ENCODE measurements at regions not wholly inside any gene's neighbourhood (a gene's known extent, or its start where the extent isn't known, plus 50 kb on each side); places are given as distances from the start of the nearest gene placed in this dataset.

DNA sequence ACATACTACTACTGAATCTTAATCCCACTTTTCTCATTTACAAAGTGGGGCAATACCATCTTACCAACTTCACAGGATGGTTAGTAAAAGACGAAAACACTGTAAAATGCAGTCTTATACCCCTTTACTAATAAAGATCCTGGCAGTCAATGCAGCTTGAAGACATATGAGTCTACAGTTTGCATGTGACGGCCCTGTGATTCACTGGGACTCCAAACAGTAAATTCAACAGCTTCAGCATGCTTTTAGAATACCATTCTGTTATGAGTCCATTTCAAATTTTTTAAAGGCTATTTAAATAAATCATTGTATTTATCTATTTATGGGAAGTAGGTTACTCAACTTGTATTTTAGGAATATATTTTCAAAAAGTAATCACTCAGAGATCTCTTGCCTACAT, 629.1 kb downstream of the LIG4 start:
- H3K27ac ChIP-seq (replicated peaks) = no peak overlapping the region
- H3K4me1 ChIP-seq = no peaks in the 10 kb centered on the region
- no peaks in the 10 kb centered on the region for H3K27me3 ChIP-seq (ENCODE audit: low read depth)
- no peak overlapping the region for H3K4me3 ChIP-seq
- intact Hi-C loops (cut with micrococcal nuclease) = no loop called here
- peaks cover 2% of the 10 kb centered on the region for H3K9me3 ChIP-seq (replicated peaks)
- TF ChIP-seq, protein P1, sequence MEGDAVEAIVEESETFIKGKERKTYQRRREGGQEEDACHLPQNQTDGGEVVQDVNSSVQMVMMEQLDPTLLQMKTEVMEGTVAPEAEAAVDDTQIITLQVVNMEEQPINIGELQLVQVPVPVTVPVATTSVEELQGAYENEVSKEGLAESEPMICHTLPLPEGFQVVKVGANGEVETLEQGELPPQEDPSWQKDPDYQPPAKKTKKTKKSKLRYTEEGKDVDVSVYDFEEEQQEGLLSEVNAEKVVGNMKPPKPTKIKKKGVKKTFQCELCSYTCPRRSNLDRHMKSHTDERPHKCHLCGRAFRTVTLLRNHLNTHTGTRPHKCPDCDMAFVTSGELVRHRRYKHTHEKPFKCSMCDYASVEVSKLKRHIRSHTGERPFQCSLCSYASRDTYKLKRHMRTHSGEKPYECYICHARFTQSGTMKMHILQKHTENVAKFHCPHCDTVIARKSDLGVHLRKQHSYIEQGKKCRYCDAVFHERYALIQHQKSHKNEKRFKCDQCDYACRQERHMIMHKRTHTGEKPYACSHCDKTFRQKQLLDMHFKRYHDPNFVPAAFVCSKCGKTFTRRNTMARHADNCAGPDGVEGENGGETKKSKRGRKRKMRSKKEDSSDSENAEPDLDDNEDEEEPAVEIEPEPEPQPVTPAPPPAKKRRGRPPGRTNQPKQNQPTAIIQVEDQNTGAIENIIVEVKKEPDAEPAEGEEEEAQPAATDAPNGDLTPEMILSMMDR (IDR thresholded peaks at IDR 0.05; ENCODE audit: borderline replicate concordance) = no peak
- DNase-seq = no peak
- H3K36me3 ChIP-seq = no peaks in the 10 kb centered on the region

DNA sequence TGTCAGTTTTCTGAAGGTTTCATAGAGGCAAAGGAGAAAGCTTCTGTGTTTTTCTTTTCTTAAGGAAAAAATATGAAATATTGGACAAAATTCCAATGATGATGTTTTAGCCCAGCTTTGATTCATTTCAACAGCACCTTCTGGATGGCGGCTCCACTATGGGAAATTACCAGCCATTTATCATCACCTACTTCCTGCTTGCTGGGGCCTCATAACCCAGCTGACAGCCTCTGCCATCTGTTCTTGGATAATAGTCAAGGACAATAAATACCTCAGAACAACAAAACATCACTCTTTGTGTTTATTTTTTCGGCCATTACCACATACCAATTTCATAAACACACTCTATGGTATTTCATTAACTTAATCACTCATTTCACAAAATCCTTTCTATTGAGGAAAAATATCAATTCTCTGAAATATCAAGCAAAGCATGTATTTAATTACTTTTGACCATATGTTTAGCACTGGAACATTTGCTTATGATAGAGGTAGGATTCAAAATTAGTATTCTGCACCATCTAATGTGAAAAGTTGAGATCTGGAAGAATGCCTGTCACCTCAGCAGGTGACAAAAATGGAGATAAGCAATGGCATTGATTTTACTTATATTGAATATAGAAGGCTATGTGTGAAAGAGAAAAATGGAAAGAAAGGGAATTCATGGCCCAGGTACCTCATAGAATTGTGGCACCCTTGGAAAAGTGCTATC, 629.7 kb downstream of the LIG4 start:
- H3K9me3 ChIP-seq (replicated peaks) = peaks cover 2% of the 10 kb centered on the region
- TF ChIP-seq, protein P1 (IDR thresholded peaks at IDR 0.05; ENCODE audit: borderline replicate concordance) = no peak
- no peaks in the 10 kb centered on the region for H3K27me3 ChIP-seq (ENCODE audit: low read depth)
- H3K4me3 ChIP-seq = no peak overlapping the region
- no peak for DNase-seq
- intact Hi-C loops (cut with micrococcal nuclease) = no loop called here
- no peak overlapping the region for H3K27ac ChIP-seq (replicated peaks)
- H3K36me3 ChIP-seq = no peaks in the 10 kb centered on the region
- no peaks in the 10 kb centered on the region for H3K4me1 ChIP-seq

DNA sequence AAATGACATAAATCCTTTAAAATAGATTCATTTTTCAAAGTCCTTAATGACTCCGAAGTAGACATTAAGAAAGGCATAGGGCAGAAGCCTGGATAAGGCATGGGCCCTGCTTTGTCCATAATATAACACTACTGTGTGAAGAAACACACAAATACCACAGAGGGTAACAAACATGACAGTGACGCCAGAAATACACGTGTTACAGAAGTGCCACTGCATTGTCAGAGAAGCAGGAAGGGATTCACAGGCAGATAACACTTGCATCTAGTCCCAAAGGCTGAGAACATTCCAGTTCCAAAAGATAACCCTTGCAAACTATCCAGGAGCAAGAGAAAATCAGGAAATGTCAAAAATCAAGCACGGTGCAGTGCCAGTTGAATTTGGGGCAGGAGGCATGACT, 633.2 kb downstream of the LIG4 start:
- Histone ChIP-seq H3K9me3 (replicated peaks) (peaks cover 2% of the 10 kb centered on the region), H3K4me3 (no peak overlapping the region), H3K27ac (replicated peaks) (no peak overlapping the region), H3K36me3 (no peaks in the 10 kb centered on the region), H3K27me3 (ENCODE audit: low read depth) (no peaks in the 10 kb centered on the region), H3K4me1 (no peaks in the 10 kb centered on the region)
- DNase-seq = no peak
- intact Hi-C loops (cut with micrococcal nuclease) = no loop called here
- TF ChIP-seq, protein P1 (IDR thresholded peaks at IDR 0.05; ENCODE audit: borderline replicate concordance) = no peak

DNA sequence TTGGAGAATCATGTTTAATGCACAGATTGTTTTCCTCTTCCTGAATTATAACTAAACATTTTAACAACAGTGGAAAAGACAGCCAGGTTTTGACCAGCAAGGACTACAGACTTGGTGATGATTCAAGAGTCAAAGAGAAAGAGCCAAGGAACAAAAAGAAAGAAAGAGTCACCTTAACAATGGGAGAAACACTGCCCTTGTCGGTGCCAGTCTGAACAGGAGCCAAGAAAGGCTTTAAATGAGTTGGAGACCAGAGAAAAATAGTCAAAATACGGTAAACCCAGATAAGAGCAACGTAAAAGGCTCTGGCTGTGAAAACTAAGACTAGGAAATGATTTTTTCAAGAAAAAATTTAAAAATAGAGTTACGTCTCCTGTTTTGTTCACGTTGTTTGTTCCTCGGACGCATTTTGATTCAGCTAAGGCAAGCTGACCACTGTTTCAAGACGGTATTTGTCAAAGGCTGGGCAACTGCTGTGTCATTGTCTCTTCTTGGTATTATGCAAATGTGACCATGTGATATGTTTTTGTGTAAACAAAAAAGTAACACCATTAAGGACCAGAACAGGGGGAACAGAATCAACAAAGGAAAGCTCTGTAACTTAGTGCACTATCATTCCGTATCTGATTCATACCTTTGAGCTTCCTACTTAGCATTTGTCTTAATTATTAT, 634.5 kb downstream of the LIG4 start:
- TF ChIP-seq, protein P1 (IDR thresholded peaks at IDR 0.05; ENCODE audit: borderline replicate concordance) = no peak
- Histone ChIP-seq H3K4me1 (no peaks in the 10 kb centered on the region), H3K27ac (replicated peaks) (no peak overlapping the region), H3K9me3 (replicated peaks) (peaks cover 2% of the 10 kb centered on the region), H3K4me3 (no peak overlapping the region), H3K36me3 (no peaks in the 10 kb centered on the region), H3K27me3 (ENCODE audit: low read depth) (no peaks in the 10 kb centered on the region)
- DNase-seq = no peak
- intact Hi-C loops (cut with micrococcal nuclease) = no loop called here

DNA sequence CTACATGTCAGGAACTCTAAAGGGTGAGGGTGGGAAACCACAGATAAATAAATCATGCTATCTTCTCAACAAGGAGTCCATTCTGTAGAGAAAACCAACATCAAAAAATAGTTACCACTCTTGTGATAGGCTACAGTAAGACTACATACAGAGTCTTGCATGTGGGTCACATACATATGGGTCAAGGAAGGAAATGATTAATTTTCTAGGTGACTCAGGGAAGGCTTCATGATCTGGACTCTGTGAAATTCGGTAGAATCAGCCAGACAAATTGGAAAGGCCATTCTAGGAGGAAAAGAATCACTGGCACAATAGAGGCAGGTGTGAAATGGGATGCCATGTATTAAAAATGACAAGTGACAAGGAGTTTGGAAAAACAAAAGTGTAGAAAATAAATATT, 638.9 kb downstream of the LIG4 start:
- intact Hi-C loops (cut with micrococcal nuclease) = no loop called here
- no peaks in the 10 kb centered on the region for H3K4me1 ChIP-seq
- TF ChIP-seq, protein P1 (IDR thresholded peaks at IDR 0.05; ENCODE audit: borderline replicate concordance) = no peak
- H3K9me3 ChIP-seq (replicated peaks) = no peaks in the 10 kb centered on the region
- no peak overlapping the region for H3K4me3 ChIP-seq
- no peaks in the 10 kb centered on the region for H3K27me3 ChIP-seq (ENCODE audit: low read depth)
- no peak overlapping the region for H3K27ac ChIP-seq (replicated peaks)
- DNase-seq = no peak
- H3K36me3 ChIP-seq = no peaks in the 10 kb centered on the region

All from left ventricle myocardium inferior (tissue), 1 donor.